GM19043 (cell line): ENCODE measurements at regions not wholly inside any gene's neighbourhood (a gene's known extent, or its start where the extent isn't known, plus 50 kb on each side); places are given as distances from the start of the nearest gene placed in this dataset.
"Not testable (repeated sequence)": the region's sequence is repeated elsewhere in the genome, so short reads cannot be mapped to it uniquely, and the experiment has no call there.

Experiments
- ATAC-seq: cut with Tn5 transposase; IDR thresholded peaks from one replicate; pipeline ENCODE4 v1.9.1; 2021; ENCODE audit warnings: low read depth; ENCODE audit not compliant: unreplicated experiment

- no peak for ATAC-seq
Observed at GRCh38 chr12:131430158-131430742, 280.6 kb upstream of the SFSWAP start.

- not testable (repeated sequence) for ATAC-seq
Observed at GRCh38 chr12:131431126-131431655, 279.7 kb upstream of the SFSWAP start.

- no peak for ATAC-seq
Observed at GRCh38 chr12:131432532-131433260, 278.2 kb upstream of the SFSWAP start.

GRCh38 chr12:131434208-131435125 is 276.4 kb upstream of the SFSWAP start:
- ATAC-seq = no peak

GRCh38 chr12:131436922-131437705 is 273.8 kb upstream of the SFSWAP start:
- ATAC-seq = no peak

- no peak for ATAC-seq
Observed at GRCh38 chr12:131437706-131438492, 273.0 kb upstream of the SFSWAP start.

GRCh38 chr12:131438493-131438835 is 272.4 kb upstream of the SFSWAP start:
- ATAC-seq = not testable (repeated sequence)

GRCh38 chr12:131438881-131439280 is 272.0 kb upstream of the SFSWAP start:
- ATAC-seq = no peak

GRCh38 chr12:131439752-131440151 is 271.1 kb upstream of the SFSWAP start:
- ATAC-seq = not testable (repeated sequence)

- not testable (repeated sequence) for ATAC-seq
Observed at GRCh38 chr12:131440209-131441059, 270.5 kb upstream of the SFSWAP start.

- no peak for ATAC-seq
Observed at GRCh38 chr12:131441060-131441396, 269.9 kb upstream of the SFSWAP start.

GRCh38 chr12:131441638-131442336 is 269.1 kb upstream of the SFSWAP start:
- ATAC-seq = no peak

- ATAC-seq = no peak
Observed at GRCh38 chr12:131442337-131442918, 268.5 kb upstream of the SFSWAP start.

- ATAC-seq = no peak
Observed at GRCh38 chr12:131443019-131444000, 267.6 kb upstream of the SFSWAP start.

- ATAC-seq = no peak
Observed at GRCh38 chr12:131444220-131445164, 266.4 kb upstream of the SFSWAP start.
